GM18519 (cell line): ENCODE measurements at regions not wholly inside any gene's neighbourhood (a gene's known extent, or its start where the extent isn't known, plus 50 kb on each side); places are given as distances from the start of the nearest gene placed in this dataset.

ENCODE experiments used
- ATAC-seq: cut with Tn5 transposase; IDR thresholded peaks from one replicate; pipeline ENCODE4 v1.9.1; 2021; ENCODE audit warnings: mild to moderate bottlenecking, moderate library complexity; ENCODE audit not compliant: unreplicated experiment, low FRiP score

GRCh38 chr12:23055004-23055403, 430.0 kb downstream of the ETNK1 start:
- no peak for ATAC-seq

DNA sequence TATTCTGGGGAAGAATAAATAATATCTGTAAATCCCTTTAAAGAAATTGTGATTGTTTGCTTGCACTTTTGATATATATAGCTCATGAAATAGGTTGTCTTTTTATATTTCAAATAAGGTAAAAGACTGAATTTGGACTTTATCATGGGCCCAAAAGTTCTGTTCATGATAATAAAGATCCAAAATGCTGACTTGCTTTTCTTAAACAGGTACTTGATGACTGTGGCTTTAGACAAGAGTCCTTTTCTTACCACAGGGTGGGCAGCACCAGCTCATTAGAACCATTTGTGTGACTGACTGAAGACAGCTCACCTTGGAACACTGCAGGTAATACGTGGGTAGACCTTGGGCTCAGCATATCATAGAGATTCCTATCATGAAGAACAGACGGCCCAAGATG, 432.6 kb downstream of the ETNK1 start:
- no peak for ATAC-seq

DNA sequence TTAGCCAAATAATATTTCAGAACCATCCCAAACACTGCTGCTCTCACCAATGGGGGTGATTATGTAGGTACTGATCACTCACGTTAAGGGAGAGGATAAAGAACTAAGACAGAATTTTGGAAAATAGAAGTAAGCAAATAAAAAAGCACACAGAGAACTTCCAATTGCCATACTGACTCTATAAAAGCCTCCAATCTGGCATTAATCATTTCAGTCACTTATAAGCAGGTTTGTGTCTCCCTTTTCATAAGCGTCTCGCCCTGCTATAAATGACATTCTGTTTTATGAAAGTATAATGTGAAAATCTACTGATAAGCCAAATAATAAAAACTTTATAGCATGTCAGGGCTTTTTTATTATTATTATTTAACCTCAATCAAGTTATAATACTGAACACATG, 435.2 kb downstream of the ETNK1 start:
- no peak for ATAC-seq

DNA sequence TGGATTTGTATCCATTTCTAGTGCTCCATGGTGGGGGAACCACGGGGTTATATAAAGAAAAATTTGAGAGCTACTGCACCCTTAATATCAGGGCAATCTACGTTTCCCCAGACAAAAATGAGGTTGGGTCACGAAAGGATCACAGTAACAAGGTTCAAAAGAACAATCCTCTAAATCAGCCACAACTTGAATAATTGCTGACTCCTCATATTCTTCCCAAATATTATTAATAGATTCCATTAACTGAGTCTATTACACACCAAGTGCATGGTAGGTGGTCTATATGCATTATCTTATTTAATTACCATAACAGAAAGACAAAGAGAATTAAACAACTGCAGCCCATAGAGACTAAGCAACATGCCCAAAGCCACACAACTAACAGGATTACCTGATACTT, 438.2 kb downstream of the ETNK1 start:
- ATAC-seq, result no peak

- no peak for ATAC-seq
Measured at GRCh38 chr12:23066095-23066494, 441.1 kb downstream of the ETNK1 start.

- no peak for ATAC-seq
Measured at GRCh38 chr12:23083267-23083666, 458.3 kb downstream of the ETNK1 start.

- no peak for ATAC-seq
Measured at GRCh38 chr12:23084236-23084995, 459.4 kb downstream of the ETNK1 start.

DNA sequence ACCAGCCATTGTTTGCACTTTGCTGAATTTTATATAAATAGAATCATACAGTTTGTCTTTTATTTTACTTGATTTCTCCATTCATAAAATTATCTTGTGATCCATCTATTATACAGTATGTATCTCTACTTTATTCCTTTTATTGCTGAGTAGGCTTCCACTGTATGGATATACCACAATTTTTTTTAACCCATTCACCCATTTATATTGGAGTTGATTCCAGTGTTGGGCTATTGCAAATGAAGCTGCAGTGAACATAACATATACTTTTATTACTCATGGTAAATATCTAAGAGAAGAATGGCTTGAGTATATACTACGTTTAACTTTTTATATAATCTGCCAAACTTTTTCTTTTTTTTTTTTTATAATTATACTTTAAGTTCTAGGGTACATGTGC, 463.6 kb downstream of the ETNK1 start:
- no peak for ATAC-seq

GRCh38 chr12:23093488-23093887, 468.5 kb downstream of the ETNK1 start:
- ATAC-seq, result no peak

DNA sequence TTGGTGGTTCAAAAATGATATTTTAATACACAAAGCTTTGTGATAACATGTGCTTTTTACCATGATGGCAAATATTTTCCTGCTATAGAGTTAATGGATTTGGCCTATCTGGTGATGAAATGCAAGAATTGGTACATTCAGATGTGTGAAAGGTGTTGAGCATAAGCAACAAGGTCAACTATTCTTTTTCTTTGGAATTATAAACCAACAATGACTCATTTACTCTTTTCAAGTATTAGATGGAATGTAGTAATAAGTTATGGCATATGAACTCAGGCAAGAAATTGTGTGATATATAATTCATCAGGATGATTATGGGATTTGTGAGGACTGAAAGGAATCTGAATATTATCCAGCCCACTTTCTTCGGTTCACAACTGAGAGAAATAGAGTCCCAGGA, 471.4 kb downstream of the ETNK1 start:
- ATAC-seq, result no peak

- no peak for ATAC-seq
Measured at GRCh38 chr12:23098110-23098509, 473.1 kb downstream of the ETNK1 start.

DNA sequence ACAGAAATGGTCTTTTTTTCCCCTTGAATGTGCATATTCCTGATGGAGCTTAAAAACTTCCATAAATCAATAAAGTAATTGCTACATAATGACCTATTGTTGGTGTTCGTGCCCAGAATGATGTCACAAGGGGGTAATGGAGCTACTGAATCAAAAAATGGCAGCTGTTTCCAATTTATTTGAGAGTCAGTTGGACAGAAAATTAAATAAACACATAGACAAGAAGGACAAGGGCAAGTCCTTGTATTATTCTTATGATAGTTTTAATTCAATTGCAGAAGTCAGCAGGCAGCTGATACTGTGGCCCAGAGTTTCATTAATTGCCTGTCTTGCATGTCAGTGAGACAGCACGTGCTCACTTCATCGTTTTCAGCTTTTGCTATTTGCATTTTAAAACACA, 473.5 kb downstream of the ETNK1 start:
- ATAC-seq, result no peak

GRCh38 chr12:23099104-23099503, 474.1 kb downstream of the ETNK1 start:
- no peak for ATAC-seq

- ATAC-seq, result no peak
Measured at GRCh38 chr12:23099604-23100003, 474.6 kb downstream of the ETNK1 start.

DNA sequence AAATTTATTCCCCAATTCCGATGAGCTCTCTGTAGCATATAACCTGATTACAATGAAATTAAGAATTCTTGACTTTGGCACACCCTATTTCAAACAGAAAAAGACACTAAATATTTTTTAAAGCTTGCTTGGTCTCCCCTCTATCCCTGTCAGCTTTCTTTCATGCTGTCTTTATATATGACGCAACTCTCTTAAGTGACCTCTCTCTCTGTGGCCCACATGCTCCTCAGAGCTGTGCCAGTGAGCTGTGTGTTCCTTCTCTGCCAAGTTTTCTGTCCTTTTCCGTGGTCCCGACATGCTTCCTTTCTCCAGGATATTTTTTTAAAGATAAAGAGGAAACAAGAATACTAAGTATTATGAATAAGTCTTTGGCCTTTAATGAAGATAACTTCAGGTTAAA, 484.0 kb downstream of the ETNK1 start:
- ATAC-seq, result no peak

DNA sequence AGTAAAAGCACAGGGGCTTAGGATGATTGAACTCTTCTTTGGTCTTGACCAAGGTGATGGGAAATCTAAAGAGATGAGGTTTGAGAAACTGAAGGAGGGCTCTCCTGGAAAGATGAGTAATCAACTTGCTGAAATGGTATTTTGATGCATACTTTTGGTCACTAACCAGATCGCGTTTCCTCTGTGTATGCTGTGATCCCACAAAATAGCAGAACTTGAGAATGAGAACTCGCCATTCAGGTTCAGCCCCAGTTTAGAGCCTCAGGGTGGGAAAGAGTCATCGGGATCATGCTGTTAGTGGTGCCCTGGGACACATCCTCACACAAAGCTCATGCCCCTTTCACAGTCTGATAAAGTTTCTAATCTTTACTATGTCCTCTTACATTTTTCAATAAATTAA, 488.8 kb downstream of the ETNK1 start:
- no peak for ATAC-seq

DNA sequence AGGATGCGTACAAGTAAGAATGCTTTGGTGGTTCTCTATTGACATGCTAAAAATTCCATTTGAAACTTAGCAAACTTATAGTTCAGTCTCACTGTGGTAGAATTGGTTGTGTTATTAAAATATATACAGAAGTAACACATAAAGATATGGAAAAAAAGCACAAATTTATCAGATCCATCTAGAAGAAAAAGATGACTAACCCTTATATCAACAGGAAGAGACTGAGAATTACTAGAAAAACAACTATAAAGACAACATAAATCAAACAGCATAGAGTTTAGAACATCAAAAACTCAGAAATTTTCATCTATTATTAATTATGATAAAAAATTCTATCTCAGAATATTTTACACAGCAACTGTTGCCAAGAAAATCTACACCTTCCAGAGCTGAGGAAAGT, 491.0 kb downstream of the ETNK1 start:
- ATAC-seq, result no peak

GRCh38 chr12:23126794-23127193, 501.8 kb downstream of the ETNK1 start:
- ATAC-seq, result no peak

DNA sequence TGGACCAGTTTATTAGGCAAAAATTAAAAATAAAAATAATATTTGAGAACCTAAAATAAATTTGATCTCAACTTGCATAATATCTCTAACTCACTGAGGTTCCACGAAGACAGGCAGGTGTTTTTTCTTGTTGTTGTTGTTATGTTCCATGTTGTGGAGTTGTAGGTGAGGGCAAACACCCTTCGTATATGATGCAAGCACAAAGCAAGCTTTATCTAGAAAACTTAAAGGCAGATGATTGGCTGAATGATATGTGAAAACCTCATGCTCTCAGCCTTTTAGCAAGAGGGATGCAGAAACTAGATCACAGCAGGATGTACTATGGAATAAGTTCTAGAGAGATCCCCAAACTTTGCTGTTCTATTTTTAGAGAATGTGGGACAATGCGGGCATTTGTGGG, 502.7 kb downstream of the ETNK1 start:
- no peak for ATAC-seq

DNA sequence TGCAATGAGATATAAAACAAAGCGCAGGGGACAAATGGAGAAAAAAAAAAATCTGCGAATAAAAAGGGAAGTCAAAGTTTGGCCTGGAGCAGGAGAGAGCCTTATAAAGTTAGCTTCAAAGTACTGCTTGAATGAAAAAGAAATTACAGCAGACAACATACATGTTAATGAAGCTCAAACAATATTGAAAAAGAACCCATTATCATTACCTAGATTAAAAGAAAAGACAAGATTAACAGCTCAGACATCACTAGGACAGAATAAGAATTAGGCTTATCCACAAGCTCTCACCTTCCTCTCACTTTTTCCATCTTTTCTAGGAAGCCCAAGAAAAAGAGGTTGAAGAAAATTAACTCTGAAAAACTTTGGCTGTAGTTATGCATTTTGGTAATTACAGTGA, 503.5 kb downstream of the ETNK1 start:
- ATAC-seq, result no peak

DNA sequence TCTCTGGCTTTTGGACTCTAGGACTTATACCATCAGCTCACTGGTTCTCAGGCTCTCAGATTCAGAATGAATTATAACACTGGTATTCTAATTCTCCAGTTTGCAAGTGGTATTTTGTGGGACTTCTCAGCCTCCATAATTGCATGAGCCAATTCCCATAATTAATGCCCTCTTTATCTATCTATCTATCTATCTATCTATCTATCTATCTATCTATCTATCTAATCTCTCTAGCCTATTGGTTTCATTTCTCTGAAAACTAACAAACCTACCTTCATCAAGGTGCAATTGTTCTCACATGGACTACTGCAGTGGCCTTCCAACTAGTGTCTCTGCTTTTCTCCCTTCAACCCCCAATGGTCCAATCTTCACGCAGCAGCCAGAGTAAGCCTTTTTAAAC, 507.4 kb downstream of the ETNK1 start:
- ATAC-seq, result no peak

DNA sequence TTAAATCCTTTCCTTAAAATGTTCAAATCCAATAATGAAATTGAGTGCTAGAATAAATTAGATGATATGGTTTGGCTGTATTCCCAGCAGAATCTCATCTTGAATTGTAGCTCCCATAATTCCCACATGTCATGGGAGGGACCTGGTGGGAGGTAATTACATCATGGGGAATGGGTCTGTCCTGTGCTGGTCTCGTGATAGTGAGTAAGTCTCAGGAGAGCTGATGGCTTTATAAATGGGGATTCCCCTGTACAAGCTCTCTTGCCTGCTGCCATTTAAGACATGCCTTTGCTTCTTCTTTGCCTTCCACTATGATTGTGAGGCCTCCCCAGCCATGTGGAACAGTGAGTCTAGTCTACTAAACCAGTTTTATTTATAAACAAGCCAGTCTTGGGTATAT, 508.5 kb downstream of the ETNK1 start:
- no peak for ATAC-seq

- ATAC-seq, result no peak
Measured at GRCh38 chr12:23139026-23139425, 514.1 kb downstream of the ETNK1 start.
